B cell (primary cell): ENCODE measurements at regions not wholly inside any gene's neighbourhood (a gene's known extent, or its start where the extent isn't known, plus 50 kb on each side); places are given as distances from the start of the nearest gene placed in this dataset.

Experiments
- CTCF ChIP-seq: fragments of 200-600 bp; IDR thresholded peaks from one replicate; pipeline ENCODE4 v1.8.0; 2022; ENCODE audit warnings: antibody characterized with exemption, mild to moderate bottlenecking
- EZH2 ChIP-seq: IDR thresholded peaks from 2 replicates; pipeline ENCODE4 v1.6.1; 2012; ENCODE audit warnings: borderline replicate concordance, low read depth, mild to moderate bottlenecking, moderate library complexity, low read length; ENCODE audit not compliant: insufficient read depth, poor library complexity, severe bottlenecking

DNA sequence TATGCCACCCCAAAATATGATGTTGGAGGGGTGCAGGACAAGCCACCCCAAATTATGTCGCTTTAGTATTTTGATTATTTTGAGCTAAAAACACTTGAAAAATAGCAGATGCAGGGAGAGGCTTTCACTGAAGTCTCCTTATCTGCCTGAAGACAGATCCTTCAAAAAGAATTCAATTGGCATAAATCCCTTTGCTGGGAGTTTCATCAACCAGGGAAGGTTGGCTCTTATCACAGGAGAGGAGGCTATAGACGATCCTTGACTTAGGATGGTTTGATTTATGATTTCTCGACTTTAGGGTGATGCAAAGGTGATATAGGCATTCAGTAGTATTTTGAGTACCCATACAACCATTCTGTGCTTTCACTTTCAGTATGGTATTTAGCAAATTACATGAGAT lies 97.8 kb upstream of the CAMK1G start:
- no peak for TF ChIP-seq CTCF
- TF ChIP-seq EZH2 = no peak
